ENCODE measurements at regions not wholly inside any gene's neighbourhood (a gene's known extent, or its start where the extent isn't known, plus 50 kb on each side); places are given as distances from the start of the nearest gene placed in this dataset.

DNA sequence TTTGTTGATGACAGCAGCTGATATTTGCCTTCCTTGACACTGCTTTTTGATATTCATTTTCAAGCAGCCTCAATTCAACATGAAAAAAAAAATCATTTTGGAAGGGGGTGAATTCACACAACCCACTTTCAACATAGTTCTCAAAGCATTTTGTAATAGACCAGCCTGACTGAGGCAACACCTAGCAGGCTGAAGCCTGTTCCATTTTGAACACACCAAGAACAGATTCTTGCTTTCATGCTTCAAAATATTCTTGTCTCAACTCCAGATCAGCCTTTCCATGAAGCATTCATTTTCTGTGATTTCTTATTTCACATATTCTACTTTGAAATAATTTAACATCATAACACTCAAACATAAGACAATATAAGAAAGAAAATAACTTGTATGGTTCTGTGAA lies 812.6 kb upstream of the POU3F3 start:
- Histone ChIP-seq H3K36me3 (ENCODE audit: control insufficient read depth in 4 of 4, insufficient read depth in 4 of 4, low read length in 3 of 4) (no peaks in the 10 kb centered on the region), H3K27me3 (replicated peaks in 2 of 5; ENCODE audit: control insufficient read depth in 4 of 5, insufficient read depth in 5 of 5, low read length in 4 of 5) (no peaks in the 10 kb centered on the region), H3K9me3 (ENCODE audit: control extremely low read depth in 1 of 5, control insufficient read depth in 4 of 5, insufficient read depth in 2 of 5, low read depth in 1 of 5, low read length in 4 of 5) (peaks cover 0 to 1% (median 0%) of the 10 kb centered on the region in 5 experiments), H3K4me1 (ENCODE audit: control extremely low read depth in 1 of 4, control insufficient read depth in 4 of 4, insufficient read depth in 4 of 4, low read length in 3 of 4) (no peaks in the 10 kb centered on the region), H3K4me3 (ENCODE audit: control insufficient read depth in 1 of 7, extremely low read depth in 1 of 7, insufficient read depth in 4 of 7, low read depth in 2 of 7, low read length in 6 of 7) (no peak overlapping the region), H3K27ac (ENCODE audit: insufficient read depth in 1 of 2, low read depth in 1 of 2, low read length in 2 of 2, poor library complexity in 1 of 2, severe bottlenecking in 2 of 2) (no peak overlapping the region)
- DNase-seq, result no peak
- ChIA-PET POLR2A (no interaction called here), CTCF (no interaction called here)

DNA sequence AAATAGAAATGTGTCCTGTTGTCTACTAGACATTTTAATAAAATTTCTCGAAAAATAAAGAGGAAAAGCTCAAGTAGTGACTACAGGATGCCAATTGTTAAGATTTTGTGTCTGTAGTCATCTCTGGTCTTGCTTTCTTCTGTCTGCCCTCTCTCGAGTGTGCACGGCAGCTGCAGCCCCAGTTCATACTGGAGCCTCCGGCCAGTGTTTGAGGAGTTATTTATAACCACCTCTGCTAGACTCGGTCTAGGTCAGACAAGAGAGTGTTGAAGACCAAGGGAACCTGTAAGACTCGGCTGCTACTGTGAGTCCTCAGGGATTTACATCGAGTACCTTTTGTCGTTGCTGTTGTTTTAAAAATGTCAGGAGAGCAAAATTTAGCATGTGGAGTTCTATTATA lies 810.1 kb upstream of the POU3F3 start:
- Histone ChIP-seq H3K9me3 (ENCODE audit: control extremely low read depth in 1 of 5, control insufficient read depth in 4 of 5, insufficient read depth in 2 of 5, low read depth in 1 of 5, low read length in 4 of 5) (peaks cover 0 to 1% (median 0%) of the 10 kb centered on the region in 5 experiments), H3K4me3 (ENCODE audit: control insufficient read depth in 1 of 7, extremely low read depth in 1 of 7, insufficient read depth in 4 of 7, low read depth in 2 of 7, low read length in 6 of 7) (no peak overlapping the region), H3K27ac (ENCODE audit: insufficient read depth in 1 of 2, low read depth in 1 of 2, low read length in 2 of 2, poor library complexity in 1 of 2, severe bottlenecking in 2 of 2) (no peak overlapping the region), H3K27me3 (replicated peaks in 2 of 5; ENCODE audit: control insufficient read depth in 4 of 5, insufficient read depth in 5 of 5, low read length in 4 of 5) (no peaks in the 10 kb centered on the region), H3K36me3 (ENCODE audit: control insufficient read depth in 4 of 4, insufficient read depth in 4 of 4, low read length in 3 of 4) (no peaks in the 10 kb centered on the region), H3K4me1 (ENCODE audit: control extremely low read depth in 1 of 4, control insufficient read depth in 4 of 4, insufficient read depth in 4 of 4, low read length in 3 of 4) (no peaks in the 10 kb centered on the region)
- 63% methylated on average over 3 of the region's 8 CpGs for WGBS (ENCODE audit: insufficient coverage)
- DNase-seq, result no peak
- ChIA-PET CTCF (no interaction called here), POLR2A (interaction anchor here (0.6 kb wide), 1 partner anchor 196 kb away, joined by 3 read pairs; no protein-coding TSS in a partner anchor)

DNA sequence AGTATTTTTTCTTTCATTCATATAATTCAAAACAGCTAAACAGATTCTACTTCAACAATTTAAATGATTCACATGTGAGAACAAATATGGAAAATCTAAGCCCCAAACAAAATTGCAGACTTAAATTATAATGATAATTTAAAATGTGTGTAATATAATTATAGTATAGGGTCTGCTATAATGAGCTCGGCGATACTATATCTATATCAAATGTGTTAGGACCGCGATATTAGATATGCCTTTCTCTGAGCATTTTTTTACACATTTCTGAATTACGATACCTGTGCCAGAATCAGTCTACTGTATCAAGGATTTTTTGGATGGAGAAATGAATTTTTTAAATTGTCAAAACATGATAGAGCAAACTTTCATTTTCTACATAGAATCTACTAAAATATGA lies 808.8 kb upstream of the POU3F3 start:
- WGBS (ENCODE audit: insufficient coverage), result 100% methylated on average over 3 of the region's 5 CpGs
- no peaks in the 10 kb centered on the region for H3K4me1 ChIP-seq (ENCODE audit: control extremely low read depth in 1 of 4, control insufficient read depth in 4 of 4, insufficient read depth in 4 of 4, low read length in 3 of 4)
- no peak overlapping the region for H3K27ac ChIP-seq (ENCODE audit: insufficient read depth in 1 of 2, low read depth in 1 of 2, low read length in 2 of 2, poor library complexity in 1 of 2, severe bottlenecking in 2 of 2)
- H3K36me3 ChIP-seq (ENCODE audit: control insufficient read depth in 4 of 4, insufficient read depth in 4 of 4, low read length in 3 of 4), result no peaks in the 10 kb centered on the region
- CTCF ChIA-PET, result no interaction called here
- POLR2A ChIA-PET, result no interaction called here
- DNase-seq, result no peak
- peaks cover 0 to 1% (median 0%) of the 10 kb centered on the region in 5 experiments for H3K9me3 ChIP-seq (ENCODE audit: control extremely low read depth in 1 of 5, control insufficient read depth in 4 of 5, insufficient read depth in 2 of 5, low read depth in 1 of 5, low read length in 4 of 5)
- H3K4me3 ChIP-seq (ENCODE audit: control insufficient read depth in 1 of 7, extremely low read depth in 1 of 7, insufficient read depth in 4 of 7, low read depth in 2 of 7, low read length in 6 of 7), result no peak overlapping the region
- H3K27me3 ChIP-seq (replicated peaks in 2 of 5; ENCODE audit: control insufficient read depth in 4 of 5, insufficient read depth in 5 of 5, low read length in 4 of 5), result no peaks in the 10 kb centered on the region

DNA sequence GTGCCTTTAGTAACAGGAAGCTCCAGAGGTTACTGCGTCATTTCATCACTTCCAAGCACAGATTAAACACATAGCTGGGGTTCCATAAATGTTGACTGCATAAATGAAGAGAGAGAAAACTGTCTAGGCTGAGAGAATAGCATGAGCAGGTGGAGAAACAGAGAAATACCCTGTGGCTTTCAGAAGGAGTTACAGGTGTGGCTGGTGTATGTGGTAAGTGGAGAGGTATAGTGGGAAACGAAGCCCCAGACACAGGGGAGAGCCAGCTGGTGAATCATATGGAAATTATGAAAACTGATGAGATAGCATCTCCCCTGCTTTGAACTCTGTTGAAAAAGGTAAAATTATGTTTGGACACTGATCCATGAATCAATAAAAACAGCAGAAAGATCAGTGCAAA lies 807.4 kb upstream of the POU3F3 start:
- Histone ChIP-seq H3K27ac (ENCODE audit: insufficient read depth in 1 of 2, low read depth in 1 of 2, low read length in 2 of 2, poor library complexity in 1 of 2, severe bottlenecking in 2 of 2) (no peak overlapping the region), H3K4me3 (ENCODE audit: control insufficient read depth in 1 of 7, extremely low read depth in 1 of 7, insufficient read depth in 4 of 7, low read depth in 2 of 7, low read length in 6 of 7) (no peak overlapping the region), H3K27me3 (replicated peaks in 2 of 5; ENCODE audit: control insufficient read depth in 4 of 5, insufficient read depth in 5 of 5, low read length in 4 of 5) (no peaks in the 10 kb centered on the region), H3K36me3 (ENCODE audit: control insufficient read depth in 4 of 4, insufficient read depth in 4 of 4, low read length in 3 of 4) (no peaks in the 10 kb centered on the region), H3K9me3 (ENCODE audit: control extremely low read depth in 1 of 5, control insufficient read depth in 4 of 5, insufficient read depth in 2 of 5, low read depth in 1 of 5, low read length in 4 of 5) (peaks cover 0 to 1% (median 0%) of the 10 kb centered on the region in 5 experiments), H3K4me1 (ENCODE audit: control extremely low read depth in 1 of 4, control insufficient read depth in 4 of 4, insufficient read depth in 4 of 4, low read length in 3 of 4) (no peaks in the 10 kb centered on the region)
- WGBS (ENCODE audit: insufficient coverage), result no CpG with 5 or more reads among the region's 2 CpGs
- POLR2A ChIA-PET, result no interaction called here
- CTCF ChIA-PET, result no interaction called here
- DNase-seq, result no peak

DNA sequence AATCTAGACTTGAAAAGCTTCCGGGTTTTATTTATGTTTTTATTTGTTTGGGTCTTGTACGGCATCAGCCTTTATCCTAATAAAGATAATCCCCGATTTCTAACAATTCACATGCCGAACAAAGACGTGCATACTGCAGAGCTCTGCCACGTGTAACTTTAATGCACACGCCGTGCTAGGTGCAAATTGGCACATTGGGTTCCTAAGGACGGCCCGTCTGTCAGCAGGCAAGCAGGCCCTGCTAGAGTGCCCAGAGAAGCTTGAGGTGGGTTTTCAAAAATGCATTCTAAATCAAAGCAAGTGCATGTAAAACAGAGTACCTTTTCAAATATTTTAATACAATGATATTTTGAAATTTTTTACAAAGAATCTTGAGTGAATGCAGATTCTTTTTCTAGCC lies 806.4 kb upstream of the POU3F3 start:
- Histone ChIP-seq H3K27ac (ENCODE audit: insufficient read depth in 1 of 2, low read depth in 1 of 2, low read length in 2 of 2, poor library complexity in 1 of 2, severe bottlenecking in 2 of 2) (no peak overlapping the region), H3K36me3 (ENCODE audit: control insufficient read depth in 4 of 4, insufficient read depth in 4 of 4, low read length in 3 of 4) (no peaks in the 10 kb centered on the region), H3K9me3 (ENCODE audit: control extremely low read depth in 1 of 5, control insufficient read depth in 4 of 5, insufficient read depth in 2 of 5, low read depth in 1 of 5, low read length in 4 of 5) (peaks cover 0 to 1% (median 0%) of the 10 kb centered on the region in 5 experiments), H3K4me3 (ENCODE audit: control insufficient read depth in 1 of 7, extremely low read depth in 1 of 7, insufficient read depth in 4 of 7, low read depth in 2 of 7, low read length in 6 of 7) (no peak overlapping the region), H3K27me3 (replicated peaks in 2 of 5; ENCODE audit: control insufficient read depth in 4 of 5, insufficient read depth in 5 of 5, low read length in 4 of 5) (no peaks in the 10 kb centered on the region), H3K4me1 (ENCODE audit: control extremely low read depth in 1 of 4, control insufficient read depth in 4 of 4, insufficient read depth in 4 of 4, low read length in 3 of 4) (no peaks in the 10 kb centered on the region)
- ChIA-PET CTCF (no interaction called here), POLR2A (no interaction called here)
- 87% methylated on average over 9 of the region's 10 CpGs for WGBS (ENCODE audit: insufficient coverage)
- DNase-seq, result no peak

DNA sequence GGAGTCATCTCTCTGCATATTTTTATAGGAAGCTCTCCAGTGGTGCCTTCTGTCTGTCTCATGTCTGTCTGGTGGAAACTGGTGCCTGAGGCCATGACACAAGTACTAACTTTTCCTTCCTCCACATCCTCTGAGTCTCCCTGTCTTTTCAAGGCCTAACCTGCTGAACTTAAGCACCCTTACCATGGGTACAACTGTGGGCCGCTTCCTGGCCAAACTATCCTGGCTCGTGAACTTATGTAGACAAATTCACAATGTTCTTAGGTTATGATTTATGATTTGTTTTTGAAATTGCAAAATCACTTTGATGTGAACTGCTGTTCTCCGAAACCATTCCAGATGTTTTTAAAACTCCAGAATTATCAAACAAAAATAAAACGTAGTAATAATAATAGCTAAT lies 804.5 kb upstream of the POU3F3 start:
- DNase-seq, result no peak
- Histone ChIP-seq H3K9me3 (ENCODE audit: control extremely low read depth in 1 of 5, control insufficient read depth in 4 of 5, insufficient read depth in 2 of 5, low read depth in 1 of 5, low read length in 4 of 5) (peaks cover 0 to 1% (median 0%) of the 10 kb centered on the region in 5 experiments), H3K27ac (ENCODE audit: insufficient read depth in 1 of 2, low read depth in 1 of 2, low read length in 2 of 2, poor library complexity in 1 of 2, severe bottlenecking in 2 of 2) (no peak overlapping the region), H3K27me3 (replicated peaks in 2 of 5; ENCODE audit: control insufficient read depth in 4 of 5, insufficient read depth in 5 of 5, low read length in 4 of 5) (no peaks in the 10 kb centered on the region), H3K36me3 (ENCODE audit: control insufficient read depth in 4 of 4, insufficient read depth in 4 of 4, low read length in 3 of 4) (no peaks in the 10 kb centered on the region), H3K4me3 (ENCODE audit: control insufficient read depth in 1 of 7, extremely low read depth in 1 of 7, insufficient read depth in 4 of 7, low read depth in 2 of 7, low read length in 6 of 7) (no peak overlapping the region), H3K4me1 (ENCODE audit: control extremely low read depth in 1 of 4, control insufficient read depth in 4 of 4, insufficient read depth in 4 of 4, low read length in 3 of 4) (no peaks in the 10 kb centered on the region)
- ChIA-PET CTCF (no interaction called here), POLR2A (no interaction called here)
- WGBS (ENCODE audit: insufficient coverage), result 83% methylated on average over 2 of the region's 4 CpGs

DNA sequence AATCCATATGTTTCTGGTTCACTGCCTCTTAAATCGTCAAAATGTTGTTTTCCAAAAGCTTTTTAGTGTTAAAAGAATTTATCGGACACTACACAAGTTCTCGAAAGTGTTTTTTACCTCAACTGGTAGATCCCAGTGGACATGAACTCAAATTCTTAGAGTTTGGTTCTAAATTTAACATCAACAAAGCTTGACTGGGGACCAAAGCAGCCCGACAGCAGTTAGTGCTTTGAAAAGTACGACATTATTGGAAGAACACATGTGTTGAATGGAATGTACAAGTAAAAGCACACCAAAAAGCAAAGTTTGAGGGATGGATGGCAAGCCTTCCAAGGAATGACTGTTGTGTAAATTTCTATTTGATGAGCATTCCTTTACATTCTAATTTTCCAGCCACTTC lies 803.9 kb upstream of the POU3F3 start:
- H3K4me3 ChIP-seq (ENCODE audit: control insufficient read depth in 1 of 7, extremely low read depth in 1 of 7, insufficient read depth in 4 of 7, low read depth in 2 of 7, low read length in 6 of 7), result no peak overlapping the region
- CTCF ChIA-PET, result no interaction called here

More for the DNA sequence above, 803.9 kb upstream of the POU3F3 start:
- no peak for DNase-seq
- Histone ChIP-seq H3K27ac (ENCODE audit: insufficient read depth in 1 of 2, low read depth in 1 of 2, low read length in 2 of 2, poor library complexity in 1 of 2, severe bottlenecking in 2 of 2) (no peak overlapping the region), H3K36me3 (ENCODE audit: control insufficient read depth in 4 of 4, insufficient read depth in 4 of 4, low read length in 3 of 4) (no peaks in the 10 kb centered on the region), H3K4me1 (ENCODE audit: control extremely low read depth in 1 of 4, control insufficient read depth in 4 of 4, insufficient read depth in 4 of 4, low read length in 3 of 4) (no peaks in the 10 kb centered on the region), H3K9me3 (ENCODE audit: control extremely low read depth in 1 of 5, control insufficient read depth in 4 of 5, insufficient read depth in 2 of 5, low read depth in 1 of 5, low read length in 4 of 5) (peaks cover 0 to 1% (median 0%) of the 10 kb centered on the region in 5 experiments), H3K27me3 (replicated peaks in 2 of 5; ENCODE audit: control insufficient read depth in 4 of 5, insufficient read depth in 5 of 5, low read length in 4 of 5) (no peaks in the 10 kb centered on the region)
- WGBS (ENCODE audit: insufficient coverage), result 96% methylated on average over 4 of the region's 5 CpGs
- POLR2A ChIA-PET, result no interaction called here

Data from common myeloid progenitor, CD34-positive (primary cell).